DND-41 (cell line): ENCODE measurements at regions not wholly inside any gene's neighbourhood (a gene's known extent, or its start where the extent isn't known, plus 50 kb on each side); places are given as distances from the start of the nearest gene placed in this dataset.

Experiments used
- ATAC-seq: fragments of 200-7000 bp; cut with Tn5 transposase; 3 replicates; pipeline ENCODE4 v1.9.1; 2021; ENCODE audit warnings: low read depth; ENCODE audit not compliant: insufficient read depth
- DNase-seq: peaks from one replicate; pipeline ENCODE4 v3.0.0-alpha.2; 2020
- H2AFZ ChIP-seq: 2 replicates; pipeline ENCODE4 v1.6.0; 2012; ENCODE audit warnings: low read depth, low read length
- H3K27ac ChIP-seq: 2 replicates; pipeline ENCODE4 v1.5.1; 2012; ENCODE audit warnings: low read length, inconsistent platforms
- H3K27me3 ChIP-seq: fragments of 200-600 bp; sonication (generic); 2 replicates; pipeline ENCODE4 v1.6.0; 2012; ENCODE audit warnings: low read length, mild to moderate bottlenecking, inconsistent platforms; ENCODE audit not compliant: insufficient read depth, poor library complexity
- H3K36me3 ChIP-seq: 2 replicates; pipeline ENCODE4 v1.5.1; 2012; ENCODE audit warnings: low read length, inconsistent platforms; ENCODE audit not compliant: insufficient read depth
- H3K4me1 ChIP-seq: 2 replicates; pipeline ENCODE4 v1.5.1; 2012; ENCODE audit warnings: mild to moderate bottlenecking, low read length; ENCODE audit not compliant: insufficient read depth
- H3K4me2 ChIP-seq: 2 replicates; pipeline ENCODE4 v1.6.0; 2012; ENCODE audit warnings: mild to moderate bottlenecking, moderate library complexity, low read length, inconsistent platforms; ENCODE audit not compliant: insufficient read depth
- H3K4me3 ChIP-seq, 2 experiments: fragments of 200-600 bp in 1 of 2; shearing (Covaris generic) in 1 of 2; 2 replicates each; pipeline ENCODE4 v1.5.1; 2012 to 2016; ENCODE audit warnings: inconsistent platforms in 2 of 2, low read length in 2 of 2, mild to moderate bottlenecking in 2 of 2, low read depth in 1 of 2, moderate library complexity in 1 of 2
- H3K79me2 ChIP-seq: 2 replicates; pipeline ENCODE4 v1.6.0; 2012; ENCODE audit warnings: low read length, inconsistent platforms; ENCODE audit not compliant: insufficient read depth
- H3K9ac ChIP-seq: 2 replicates; pipeline ENCODE4 v1.6.0; 2012; ENCODE audit warnings: low read depth, mild to moderate bottlenecking, inconsistent platforms, low read length, moderate library complexity
- H3K9me3 ChIP-seq: 2 replicates; pipeline ENCODE4 v1.5.1; 2012; ENCODE audit warnings: low read length, moderate library complexity, mild to moderate bottlenecking, inconsistent platforms; ENCODE audit not compliant: insufficient read depth, severe bottlenecking
- H4K20me1 ChIP-seq: 2 replicates; pipeline ENCODE4 v1.6.0; 2012; ENCODE audit warnings: low read length; ENCODE audit not compliant: insufficient read depth
- EZH2 ChIP-seq: IDR thresholded peaks from 3 replicates; pipeline ENCODE4 v1.6.1; 2012; ENCODE audit warnings: borderline replicate concordance, low read depth, mild to moderate bottlenecking, moderate library complexity, low read length, inconsistent platforms; ENCODE audit not compliant: severe bottlenecking
- TF ChIP-seq, protein P1 (sequence below): IDR thresholded peaks from 2 replicates; pipeline ENCODE4 v1.5.1; 2012; ENCODE audit warnings: borderline replicate concordance, low read length, moderate library complexity, mild to moderate bottlenecking; ENCODE audit not compliant: poor library complexity, severe bottlenecking; ENCODE audit errors: extremely low read depth

DNA sequence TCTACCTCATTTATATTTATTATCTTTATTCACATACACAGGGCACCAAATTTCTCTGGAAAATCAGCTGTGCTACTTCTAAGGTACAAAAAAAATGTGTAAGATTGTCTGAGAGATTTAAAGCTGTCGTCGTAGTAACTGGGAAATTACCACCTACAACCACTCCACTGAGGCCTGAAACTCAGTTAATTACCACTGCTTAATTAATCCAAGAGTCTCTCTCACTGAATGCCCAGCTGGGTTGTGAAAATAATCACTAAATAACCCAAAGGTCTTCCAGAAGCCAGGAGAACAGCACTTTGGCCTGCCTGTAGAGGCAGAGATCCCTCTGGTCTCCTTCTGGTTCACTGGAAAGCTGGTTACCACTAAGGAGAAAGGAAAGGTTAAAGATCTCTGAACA lies 207.2 kb upstream of the TMPO start:
- H3K27ac ChIP-seq, result no peak overlapping the region
- H2AFZ ChIP-seq, result no peak overlapping the region
- H3K4me3 ChIP-seq, result no peak overlapping the region
- H3K4me2 ChIP-seq, result no peak overlapping the region
- no peaks in the 10 kb centered on the region for H4K20me1 ChIP-seq
- H3K36me3 ChIP-seq, result no peaks in the 10 kb centered on the region
- H3K79me2 ChIP-seq, result no peaks in the 10 kb centered on the region
- H3K27me3 ChIP-seq, result no peaks in the 10 kb centered on the region
- no peaks in the 10 kb centered on the region for H3K9me3 ChIP-seq
- no peak for TF ChIP-seq EZH2
- TF ChIP-seq, protein P1, sequence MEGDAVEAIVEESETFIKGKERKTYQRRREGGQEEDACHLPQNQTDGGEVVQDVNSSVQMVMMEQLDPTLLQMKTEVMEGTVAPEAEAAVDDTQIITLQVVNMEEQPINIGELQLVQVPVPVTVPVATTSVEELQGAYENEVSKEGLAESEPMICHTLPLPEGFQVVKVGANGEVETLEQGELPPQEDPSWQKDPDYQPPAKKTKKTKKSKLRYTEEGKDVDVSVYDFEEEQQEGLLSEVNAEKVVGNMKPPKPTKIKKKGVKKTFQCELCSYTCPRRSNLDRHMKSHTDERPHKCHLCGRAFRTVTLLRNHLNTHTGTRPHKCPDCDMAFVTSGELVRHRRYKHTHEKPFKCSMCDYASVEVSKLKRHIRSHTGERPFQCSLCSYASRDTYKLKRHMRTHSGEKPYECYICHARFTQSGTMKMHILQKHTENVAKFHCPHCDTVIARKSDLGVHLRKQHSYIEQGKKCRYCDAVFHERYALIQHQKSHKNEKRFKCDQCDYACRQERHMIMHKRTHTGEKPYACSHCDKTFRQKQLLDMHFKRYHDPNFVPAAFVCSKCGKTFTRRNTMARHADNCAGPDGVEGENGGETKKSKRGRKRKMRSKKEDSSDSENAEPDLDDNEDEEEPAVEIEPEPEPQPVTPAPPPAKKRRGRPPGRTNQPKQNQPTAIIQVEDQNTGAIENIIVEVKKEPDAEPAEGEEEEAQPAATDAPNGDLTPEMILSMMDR, result no peak
- ATAC-seq (no peak), DNase-seq (no peak)
- no peak overlapping the region for H3K9ac ChIP-seq
- no peaks in the 10 kb centered on the region for H3K4me1 ChIP-seq

DNA sequence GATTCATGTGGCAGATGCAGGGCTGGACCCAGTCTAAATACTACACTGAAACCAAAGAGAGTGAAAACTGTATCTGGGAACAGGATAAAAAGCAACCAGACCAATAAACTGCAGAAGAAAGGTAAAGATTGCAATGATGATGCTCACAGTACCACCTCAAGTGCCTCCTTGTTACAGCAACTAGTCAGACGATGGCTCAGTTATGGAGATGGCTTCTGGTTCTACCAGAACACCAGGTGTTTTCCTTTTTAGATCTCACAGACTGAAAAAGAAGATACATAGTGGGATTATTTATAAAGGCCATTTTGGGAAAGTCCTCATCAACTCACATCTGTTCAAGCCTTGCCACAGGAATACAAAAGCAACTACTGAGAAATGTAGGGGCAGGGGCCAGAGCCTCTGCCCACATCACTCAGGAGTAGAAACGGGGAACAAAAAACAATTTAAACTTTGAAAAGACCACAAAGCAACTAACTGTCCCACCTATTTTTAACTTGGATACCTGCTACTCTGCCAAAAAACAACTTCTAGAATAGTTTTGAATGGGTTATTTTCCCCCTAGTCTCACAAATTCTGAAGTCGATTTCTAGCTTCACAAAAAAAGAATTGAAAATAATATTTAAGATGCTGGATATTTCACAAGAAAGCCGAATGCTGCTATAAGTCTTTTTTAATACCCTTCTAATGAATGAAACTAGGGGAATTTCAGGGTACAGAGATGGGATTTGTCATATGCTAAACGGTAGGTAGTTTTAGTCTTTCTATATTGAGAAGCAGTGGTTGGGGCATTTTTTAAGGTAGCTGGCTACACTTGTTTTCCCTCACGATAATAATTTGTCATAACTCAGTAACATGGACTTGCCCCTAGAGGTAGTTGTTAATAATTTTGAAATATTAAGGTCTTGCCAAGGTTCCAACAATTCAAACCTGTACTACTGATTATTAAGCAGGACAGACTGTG lies 197.2 kb upstream of the TMPO start:
- Histone ChIP-seq H3K4me2 (no peak overlapping the region), H3K79me2 (no peaks in the 10 kb centered on the region), H2AFZ (no peak overlapping the region), H3K27me3 (no peaks in the 10 kb centered on the region), H4K20me1 (no peaks in the 10 kb centered on the region), H3K4me3 (no peak overlapping the region), H3K4me1 (no peaks in the 10 kb centered on the region), H3K9me3 (no peaks in the 10 kb centered on the region), H3K27ac (no peak overlapping the region), H3K36me3 (no peaks in the 10 kb centered on the region), H3K9ac (no peak overlapping the region)
- ATAC-seq (no peak), DNase-seq (no peak)
- no peak for TF ChIP-seq EZH2
- TF ChIP-seq, protein P1, result no peak

DNA sequence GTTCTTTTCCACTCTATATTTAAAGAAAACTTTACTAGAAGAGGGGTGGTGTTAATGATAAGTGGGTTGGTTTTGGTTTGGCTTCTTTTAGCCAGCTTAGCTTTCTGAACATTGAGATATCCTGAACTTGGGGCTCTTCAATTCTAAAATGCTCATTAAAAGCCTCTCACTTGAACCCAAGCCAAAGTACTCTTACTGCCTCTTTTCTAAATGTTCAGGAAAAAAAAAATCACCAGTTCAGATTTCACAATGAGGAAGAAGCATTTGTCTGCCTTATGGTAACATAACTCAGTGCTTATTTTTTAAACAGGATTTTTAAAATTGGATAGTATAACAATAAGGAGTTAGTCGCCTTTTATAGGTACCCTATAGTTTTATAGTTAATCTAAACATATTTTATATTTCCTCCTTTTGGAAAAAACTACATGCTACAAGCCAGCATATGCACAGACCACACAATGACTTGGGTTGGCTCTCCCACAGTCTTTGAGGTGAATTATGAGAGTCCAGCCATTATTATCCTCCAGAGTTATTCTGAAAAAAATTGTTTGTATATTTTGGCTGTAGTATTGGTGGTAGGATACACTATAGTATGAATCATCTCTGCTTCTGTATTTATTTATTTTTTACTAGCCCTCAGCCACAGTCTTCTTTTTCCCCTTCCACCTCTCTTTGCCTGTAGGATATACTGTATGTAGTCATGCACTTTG lies 195.5 kb upstream of the TMPO start:
- no peak overlapping the region for H3K4me3 ChIP-seq
- ATAC-seq (no peak), DNase-seq (no peak)
- no peak overlapping the region for H2AFZ ChIP-seq
- TF ChIP-seq, protein P1, result no peak
- TF ChIP-seq EZH2, result no peak
- no peak overlapping the region for H3K4me2 ChIP-seq
- no peaks in the 10 kb centered on the region for H3K9me3 ChIP-seq
- H3K27me3 ChIP-seq, result no peaks in the 10 kb centered on the region
- no peaks in the 10 kb centered on the region for H3K79me2 ChIP-seq
- H4K20me1 ChIP-seq, result no peaks in the 10 kb centered on the region
- H3K9ac ChIP-seq, result no peak overlapping the region
- H3K36me3 ChIP-seq, result no peaks in the 10 kb centered on the region
- H3K27ac ChIP-seq, result no peak overlapping the region
- no peaks in the 10 kb centered on the region for H3K4me1 ChIP-seq
